ENCODE measurements at regions not wholly inside any gene's neighbourhood (a gene's known extent, or its start where the extent isn't known, plus 50 kb on each side); places are given as distances from the start of the nearest gene placed in this dataset.

- Histone ChIP-seq H3K27me3 (ENCODE audit: low read depth, low read length) (peaks cover 56% of the 10 kb centered on the region), H4K20me1 (ENCODE audit: insufficient read depth, low read length) (no peaks in the 10 kb centered on the region), H3K79me2 (ENCODE audit: low read length) (no peaks in the 10 kb centered on the region), H3K4me1 (ENCODE audit: low read length) (peaks cover 13% of the 10 kb centered on the region), H3K36me3 (replicated peaks; ENCODE audit: low read depth, low read length) (no peaks in the 10 kb centered on the region), H3K4me2 (ENCODE audit: low read length) (no peak overlapping the region), H3K9ac (ENCODE audit: low read length) (no peak overlapping the region), H3K4me3 (ENCODE audit: low read length) (no peak overlapping the region), H3K27ac (ENCODE audit: low read length) (no peak overlapping the region), H2AFZ (ENCODE audit: low read depth, low read length) (no peak overlapping the region), H3K9me3 (ENCODE audit: insufficient read depth, low read length) (no peaks in the 10 kb centered on the region)
- TF ChIP-seq EZH2phosphoT487 (IDR thresholded peaks at IDR 0.05; ENCODE audit: low read depth): no peak
- no peak for TF ChIP-seq CTCF (IDR thresholded peaks at IDR 0.05; ENCODE audit: low read depth, low read length)
These were observed 378.8 kb upstream of the SULF2 start for GRCh38 chr20:48164034-48164433.

- no peak overlapping the region for H3K4me2 ChIP-seq (ENCODE audit: low read length)
- no peak overlapping the region for H3K27ac ChIP-seq (ENCODE audit: low read length)
- no peaks in the 10 kb centered on the region for H3K9me3 ChIP-seq (ENCODE audit: insufficient read depth, low read length)
- H4K20me1 ChIP-seq (ENCODE audit: insufficient read depth, low read length): no peaks in the 10 kb centered on the region
- no peak overlapping the region for H2AFZ ChIP-seq (ENCODE audit: low read depth, low read length)
- H3K4me3 ChIP-seq (ENCODE audit: low read length): no peak overlapping the region
- no peaks in the 10 kb centered on the region for H3K36me3 ChIP-seq (replicated peaks; ENCODE audit: low read depth, low read length)
- peaks cover 13% of the 10 kb centered on the region for H3K4me1 ChIP-seq (ENCODE audit: low read length)
- no peaks in the 10 kb centered on the region for H3K79me2 ChIP-seq (ENCODE audit: low read length)
- TF ChIP-seq EZH2phosphoT487 (IDR thresholded peaks at IDR 0.05; ENCODE audit: low read depth): no peak
- peaks cover 61% of the 10 kb centered on the region for H3K27me3 ChIP-seq (ENCODE audit: low read depth, low read length)
- H3K9ac ChIP-seq (ENCODE audit: low read length): no peak overlapping the region
These were observed 378.2 kb upstream of the SULF2 start for GRCh38 chr20:48163505-48163904.

- TF ChIP-seq CTCF (IDR thresholded peaks at IDR 0.05; ENCODE audit: low read depth, low read length) (no peak), EZH2phosphoT487 (IDR thresholded peaks at IDR 0.05; ENCODE audit: low read depth) (no peak)
- no peak overlapping the region for H3K4me2 ChIP-seq (ENCODE audit: low read length)
- no peaks in the 10 kb centered on the region for H4K20me1 ChIP-seq (ENCODE audit: insufficient read depth, low read length)
- no peak overlapping the region for H3K4me3 ChIP-seq (ENCODE audit: low read length)
- H2AFZ ChIP-seq (ENCODE audit: low read depth, low read length): no peak overlapping the region
- H3K9ac ChIP-seq (ENCODE audit: low read length): no peak overlapping the region
- H3K27ac ChIP-seq (ENCODE audit: low read length): no peak overlapping the region
- H3K27me3 ChIP-seq (ENCODE audit: low read depth, low read length): peaks cover 65% of the 10 kb centered on the region
- H3K9me3 ChIP-seq (ENCODE audit: insufficient read depth, low read length): no peaks in the 10 kb centered on the region
- H3K79me2 ChIP-seq (ENCODE audit: low read length): no peaks in the 10 kb centered on the region
- peaks cover 13% of the 10 kb centered on the region for H3K4me1 ChIP-seq (ENCODE audit: low read length)
- H3K36me3 ChIP-seq (replicated peaks; ENCODE audit: low read depth, low read length): no peaks in the 10 kb centered on the region
These were observed 377.3 kb upstream of the SULF2 start for GRCh38 chr20:48162621-48163020.

GRCh38 chr20:48159145-48160008 is 374.1 kb upstream of the SULF2 start:
- Histone ChIP-seq H3K4me3 (ENCODE audit: low read length) (no peak overlapping the region), H3K27ac (ENCODE audit: low read length) (no peak overlapping the region), H3K4me1 (ENCODE audit: low read length) (peaks cover 13% of the 10 kb centered on the region), H3K4me2 (ENCODE audit: low read length) (no peak overlapping the region), H3K27me3 (ENCODE audit: low read depth, low read length) (peaks cover 52% of the 10 kb centered on the region), H3K36me3 (replicated peaks; ENCODE audit: low read depth, low read length) (no peaks in the 10 kb centered on the region), H3K9ac (ENCODE audit: low read length) (no peak overlapping the region), H3K9me3 (ENCODE audit: insufficient read depth, low read length) (peaks cover 9% of the 10 kb centered on the region), H2AFZ (ENCODE audit: low read depth, low read length) (no peak overlapping the region), H4K20me1 (ENCODE audit: insufficient read depth, low read length) (no peaks in the 10 kb centered on the region), H3K79me2 (ENCODE audit: low read length) (no peaks in the 10 kb centered on the region)
- TF ChIP-seq EZH2phosphoT487 (IDR thresholded peaks at IDR 0.05; ENCODE audit: low read depth) (no peak), CTCF (IDR thresholded peaks at IDR 0.05; ENCODE audit: low read depth, low read length) (no peak)
